HG02623 (cell line): ENCODE measurements at regions not wholly inside any gene's neighbourhood (a gene's known extent, or its start where the extent isn't known, plus 50 kb on each side); places are given as distances from the start of the nearest gene placed in this dataset.
"Not testable (repeated sequence)": the region's sequence is repeated elsewhere in the genome, so short reads cannot be mapped to it uniquely, and the experiment has no call there.

Experiments
- ATAC-seq: cut with Tn5 transposase; IDR thresholded peaks from one replicate; pipeline ENCODE4 v1.9.1; 2021; ENCODE audit warnings: moderate library complexity; ENCODE audit not compliant: unreplicated experiment

GRCh38 chr17:72563952-72564351 is 443.1 kb downstream of the SOX9 start:
- ATAC-seq = no peak

- no peak for ATAC-seq
These were observed 444.2 kb downstream of the SOX9 start for GRCh38 chr17:72565006-72565405.

GRCh38 chr17:72565758-72566157 is 444.9 kb downstream of the SOX9 start:
- no peak for ATAC-seq

GRCh38 chr17:72566671-72567484 is 446.1 kb downstream of the SOX9 start:
- no peak for ATAC-seq

GRCh38 chr17:72567774-72568173 is 447.0 kb downstream of the SOX9 start:
- no peak for ATAC-seq

GRCh38 chr17:72569148-72569946 is 448.5 kb downstream of the SOX9 start:
- ATAC-seq = no peak

GRCh38 chr17:72571813-72572396 is 451.1 kb downstream of the SOX9 start:
- ATAC-seq = no peak

- ATAC-seq = no peak
These were observed 452.0 kb downstream of the SOX9 start for GRCh38 chr17:72572604-72573491.

GRCh38 chr17:72573492-72573801 is 452.6 kb downstream of the SOX9 start:
- not testable (repeated sequence) for ATAC-seq

GRCh38 chr17:72574675-72575510 is 454.1 kb downstream of the SOX9 start:
- no peak for ATAC-seq

- ATAC-seq = no peak
These were observed 454.9 kb downstream of the SOX9 start for GRCh38 chr17:72575542-72576233.

- no peak for ATAC-seq
These were observed 455.5 kb downstream of the SOX9 start for GRCh38 chr17:72576289-72576759.

- ATAC-seq = no peak
These were observed 458.1 kb downstream of the SOX9 start for GRCh38 chr17:72578817-72579470.

GRCh38 chr17:72579990-72580320 is 459.1 kb downstream of the SOX9 start:
- ATAC-seq = no peak

GRCh38 chr17:72580321-72581127 is 459.7 kb downstream of the SOX9 start:
- ATAC-seq = no peak

GRCh38 chr17:72587156-72587555 is 466.3 kb downstream of the SOX9 start:
- ATAC-seq = no peak

GRCh38 chr17:72587773-72588511 is 467.1 kb downstream of the SOX9 start:
- no peak for ATAC-seq
